GM18511 (cell line): ENCODE measurements at regions not wholly inside any gene's neighbourhood (a gene's known extent, or its start where the extent isn't known, plus 50 kb on each side); places are given as distances from the start of the nearest gene placed in this dataset.

Experiments used
- ATAC-seq: cut with Tn5 transposase; IDR thresholded peaks from one replicate; pipeline ENCODE4 v1.9.1; 2021; ENCODE audit warnings: mild to moderate bottlenecking, moderate library complexity; ENCODE audit not compliant: unreplicated experiment

- ATAC-seq = no peak
Measured at GRCh38 chr11:23976426-23976825, 520.4 kb upstream of the LUZP2 start.

- ATAC-seq = no peak
Measured at GRCh38 chr11:23976841-23977271, 520.0 kb upstream of the LUZP2 start.

- ATAC-seq = no peak
Measured at GRCh38 chr11:23988381-23989006, 508.4 kb upstream of the LUZP2 start.

- no peak for ATAC-seq
Measured at GRCh38 chr11:23990346-23991164, 506.3 kb upstream of the LUZP2 start.

- ATAC-seq = no peak
Measured at GRCh38 chr11:23991165-23991539, 505.7 kb upstream of the LUZP2 start.

GRCh38 chr11:23995891-23996290, 501.0 kb upstream of the LUZP2 start:
- ATAC-seq = no peak

GRCh38 chr11:23997356-23997755, 499.5 kb upstream of the LUZP2 start:
- no peak for ATAC-seq

- ATAC-seq = no peak
Measured at GRCh38 chr11:24005202-24005876, 491.5 kb upstream of the LUZP2 start.

GRCh38 chr11:24043842-24044241, 453.0 kb upstream of the LUZP2 start:
- no peak for ATAC-seq

- ATAC-seq = no peak
Measured at GRCh38 chr11:24046731-24047130, 450.1 kb upstream of the LUZP2 start.

GRCh38 chr11:24056051-24056450, 440.8 kb upstream of the LUZP2 start:
- ATAC-seq = no peak

GRCh38 chr11:24060125-24060524, 436.7 kb upstream of the LUZP2 start:
- ATAC-seq = no peak

GRCh38 chr11:24064309-24064903, 432.4 kb upstream of the LUZP2 start:
- ATAC-seq = no peak

- ATAC-seq = no peak
Measured at GRCh38 chr11:24068197-24068596, 428.7 kb upstream of the LUZP2 start.

- no peak for ATAC-seq
Measured at GRCh38 chr11:24070435-24070834, 426.4 kb upstream of the LUZP2 start.

GRCh38 chr11:24078018-24078417, 418.8 kb upstream of the LUZP2 start:
- no peak for ATAC-seq

GRCh38 chr11:24082241-24082640, 414.6 kb upstream of the LUZP2 start:
- no peak for ATAC-seq

GRCh38 chr11:24082860-24083259, 414.0 kb upstream of the LUZP2 start:
- no peak for ATAC-seq

GRCh38 chr11:24084956-24085355, 411.9 kb upstream of the LUZP2 start:
- ATAC-seq = no peak

GRCh38 chr11:24086921-24087320, 409.9 kb upstream of the LUZP2 start:
- no peak for ATAC-seq

GRCh38 chr11:24091594-24091993, 405.3 kb upstream of the LUZP2 start:
- ATAC-seq = no peak

GRCh38 chr11:24093375-24093774, 403.5 kb upstream of the LUZP2 start:
- ATAC-seq = no peak
